ENCODE measurements at regions not wholly inside any gene's neighbourhood (a gene's known extent, or its start where the extent isn't known, plus 50 kb on each side); places are given as distances from the start of the nearest gene placed in this dataset.
"Not testable (repeated sequence)": the region's sequence is repeated elsewhere in the genome, so short reads cannot be mapped to it uniquely, and the experiment has no call there.

- TF ChIP-seq CTCF (IDR thresholded peaks at IDR 0.05; ENCODE audit: borderline replicate concordance, control extremely low read depth, extremely low read depth, insufficient read depth, missing control alignments), result no peak
- no peak for DNase-seq (ENCODE audit: low spot score)
- in situ Hi-C loops (cut with MboI; ENCODE audit: low sequenced_read_pairs, unreplicated experiment), result no loop called here
Observed at GRCh38 chr15:96186105-96186504, 144.4 kb upstream of the NR2F2 start.

GRCh38 chr15:96187341-96188305, 142.9 kb upstream of the NR2F2 start:
- DNase-seq (ENCODE audit: low spot score), result no peak
- in situ Hi-C loops (cut with MboI; ENCODE audit: low sequenced_read_pairs, unreplicated experiment), result no loop called here
- TF ChIP-seq CTCF (IDR thresholded peaks at IDR 0.05; ENCODE audit: borderline replicate concordance, control extremely low read depth, extremely low read depth, insufficient read depth, missing control alignments), result no peak

GRCh38 chr15:96197721-96198120, 132.8 kb upstream of the NR2F2 start:
- DNase-seq (ENCODE audit: low spot score), result no peak
- in situ Hi-C loops (cut with MboI; ENCODE audit: low sequenced_read_pairs, unreplicated experiment), result no loop called here
- TF ChIP-seq CTCF (IDR thresholded peaks at IDR 0.05; ENCODE audit: borderline replicate concordance, control extremely low read depth, extremely low read depth, insufficient read depth, missing control alignments), result no peak

- in situ Hi-C loops (cut with MboI; ENCODE audit: low sequenced_read_pairs, unreplicated experiment), result no loop called here
- no peak for DNase-seq (ENCODE audit: low spot score)
- TF ChIP-seq CTCF (IDR thresholded peaks at IDR 0.05; ENCODE audit: borderline replicate concordance, control extremely low read depth, extremely low read depth, insufficient read depth, missing control alignments), result no peak
Observed at GRCh38 chr15:96199111-96199510, 131.4 kb upstream of the NR2F2 start.

- TF ChIP-seq CTCF (IDR thresholded peaks at IDR 0.05; ENCODE audit: borderline replicate concordance, control extremely low read depth, extremely low read depth, insufficient read depth, missing control alignments), result no peak
- DNase-seq (ENCODE audit: low spot score), result no peak
- in situ Hi-C loops (cut with MboI; ENCODE audit: low sequenced_read_pairs, unreplicated experiment), result no loop called here
Observed at GRCh38 chr15:96200357-96200967, 130.0 kb upstream of the NR2F2 start.

- in situ Hi-C loops (cut with MboI; ENCODE audit: low sequenced_read_pairs, unreplicated experiment), result no loop called here
- no peak for TF ChIP-seq CTCF (IDR thresholded peaks at IDR 0.05; ENCODE audit: borderline replicate concordance, control extremely low read depth, extremely low read depth, insufficient read depth, missing control alignments)
Observed at GRCh38 chr15:96201696-96202095, 128.8 kb upstream of the NR2F2 start.

GRCh38 chr15:96205588-96205987, 124.9 kb upstream of the NR2F2 start:
- in situ Hi-C loops (cut with MboI; ENCODE audit: low sequenced_read_pairs, unreplicated experiment); DNase-seq (ENCODE audit: low spot score): not testable (repeated sequence)

More at GRCh38 chr15:96201696-96202095, 128.8 kb upstream of the NR2F2 start:
- no peak for DNase-seq (ENCODE audit: low spot score)
